ENCODE measurements at regions not wholly inside any gene's neighbourhood (a gene's known extent, or its start where the extent isn't known, plus 50 kb on each side); places are given as distances from the start of the nearest gene placed in this dataset.
A peak's percentile ranks its signal among the peaks of the same experiment; 100 is the strongest.
"Not testable (repeated sequence)": the region's sequence is repeated elsewhere in the genome, so short reads cannot be mapped to it uniquely, and the experiment has no call there.

GRCh38 chr3:102038477-102039142 is 189.3 kb downstream of the NFKBIZ start:
- no peak overlapping the region for H3K27ac ChIP-seq
- no peak for TF ChIP-seq CTCF (conservative IDR thresholded peaks at IDR 0.05)

GRCh38 chr3:102040144-102040543 is 190.8 kb downstream of the NFKBIZ start:
- not testable (repeated sequence) for H3K27ac ChIP-seq

DNA sequence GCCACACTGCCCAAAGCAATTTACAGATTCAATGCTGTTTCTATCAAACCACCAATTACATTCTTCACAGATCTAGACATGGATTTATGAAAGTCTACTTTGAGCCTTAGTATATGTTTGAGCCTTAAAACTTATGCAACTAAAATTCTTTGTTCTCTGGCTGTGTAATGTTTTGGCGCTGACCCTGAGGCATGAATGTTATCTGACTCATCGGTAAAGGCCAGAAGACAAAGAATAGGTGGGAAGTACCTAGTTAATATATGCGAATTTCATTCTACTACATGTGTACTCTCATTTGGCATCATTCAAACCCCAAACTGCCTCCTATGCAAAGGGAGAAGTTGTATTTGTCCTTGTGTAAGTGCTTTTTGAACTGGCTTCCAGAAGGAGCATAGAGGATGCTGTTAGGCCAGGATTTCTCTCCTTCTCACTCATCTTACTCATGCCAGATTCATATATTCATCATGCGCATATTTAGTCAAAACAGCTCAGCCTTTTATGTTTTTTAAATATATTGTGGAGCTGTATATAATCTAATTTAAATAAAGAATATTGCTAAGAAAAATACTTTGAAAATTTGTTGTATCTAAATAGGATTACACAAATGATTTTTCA is 204.2 kb downstream of the NFKBIZ start:
- H3K27ac ChIP-seq: no peak overlapping the region
- no peak for TF ChIP-seq CTCF (conservative IDR thresholded peaks at IDR 0.05)

DNA sequence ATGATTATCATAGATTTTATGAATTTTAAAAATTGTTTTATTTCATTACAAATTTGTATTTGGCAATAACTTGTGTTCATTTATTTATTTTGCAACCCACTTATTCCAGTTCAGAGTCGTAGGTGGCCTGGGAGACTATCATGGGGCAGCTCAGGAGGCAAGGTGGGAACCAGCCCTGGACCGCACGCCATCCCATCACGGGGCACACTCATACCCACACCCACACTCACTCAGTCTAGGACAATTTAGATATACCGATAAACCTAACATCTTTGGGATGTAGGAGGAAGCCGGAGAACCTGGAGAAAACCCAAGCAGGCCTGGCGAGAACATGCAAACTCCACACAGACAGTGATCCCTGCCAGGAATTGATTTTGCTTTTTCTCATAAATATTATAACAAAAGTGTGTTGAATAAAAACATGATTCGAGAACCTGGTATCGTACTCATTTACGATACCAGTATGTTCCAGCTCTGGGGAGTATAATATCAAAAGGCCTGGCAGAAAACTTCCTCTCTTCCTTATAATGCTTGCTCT is 205.3 kb downstream of the NFKBIZ start:
- H3K27ac ChIP-seq: peak overlapping the region; percentile 53
- TF ChIP-seq CTCF (conservative IDR thresholded peaks at IDR 0.05): no peak

DNA sequence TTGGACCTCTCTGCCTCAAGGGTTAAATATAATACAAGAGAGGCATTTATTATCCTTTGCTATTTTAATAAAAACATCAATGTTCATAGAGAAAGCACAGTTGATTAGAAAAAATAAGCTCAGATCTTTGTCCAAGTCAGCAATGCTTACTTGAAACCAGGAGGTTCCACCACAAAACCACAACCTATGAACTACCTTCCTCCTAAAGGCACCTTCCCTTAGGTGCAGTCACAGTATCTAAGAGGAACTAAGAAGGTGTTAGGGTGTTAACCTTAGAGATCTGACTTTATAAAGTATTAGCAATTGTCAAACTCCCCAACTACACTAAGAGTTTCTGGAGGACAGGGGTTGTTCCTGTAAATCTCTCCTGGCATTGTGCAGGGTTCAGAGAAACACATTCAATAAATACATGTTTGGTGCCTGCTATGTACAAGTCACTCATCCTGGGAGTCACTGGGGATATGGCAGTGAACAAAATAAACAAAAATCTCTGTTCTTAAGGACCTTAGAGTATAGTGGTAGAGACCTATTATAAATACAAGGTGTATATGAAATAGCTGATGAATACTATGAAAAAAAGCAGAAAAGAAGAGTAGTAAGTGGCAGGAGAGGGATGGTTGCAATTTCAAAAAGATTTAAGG is 208.6 kb downstream of the NFKBIZ start:
- TF ChIP-seq CTCF (conservative IDR thresholded peaks at IDR 0.05): no peak

GRCh38 chr3:102059145-102059943 is 210.0 kb downstream of the NFKBIZ start:
- no peak for TF ChIP-seq CTCF (conservative IDR thresholded peaks at IDR 0.05)
- no peak overlapping the region for H3K27ac ChIP-seq

More for the DNA sequence above, 208.6 kb downstream of the NFKBIZ start:
- no peak overlapping the region for H3K27ac ChIP-seq

DNA sequence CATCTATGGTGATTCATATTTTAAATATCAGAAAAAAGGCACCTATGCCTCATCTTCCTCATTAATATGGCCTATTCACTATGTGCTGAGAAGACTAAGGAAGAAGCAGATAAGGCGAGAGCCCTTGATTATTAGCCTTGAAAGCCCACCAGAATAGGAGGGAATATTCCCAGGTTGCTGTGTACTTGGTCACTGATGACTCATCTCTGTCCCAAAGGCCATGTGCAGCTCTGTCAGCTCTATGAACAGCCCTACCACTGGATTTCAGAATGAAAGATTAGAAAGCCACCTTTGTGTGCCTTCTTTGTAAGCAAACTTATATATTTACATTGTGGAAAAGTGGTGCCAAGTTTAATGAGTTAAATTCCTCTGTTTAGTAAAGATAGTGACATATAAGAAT is 211.5 kb downstream of the NFKBIZ start:
- TF ChIP-seq CTCF (conservative IDR thresholded peaks at IDR 0.05): no peak
- H3K27ac ChIP-seq: no peak overlapping the region

Measured in VCaP (cell line).